Mammary epithelial cell (primary cell): ENCODE measurements at regions not wholly inside any gene's neighbourhood (a gene's known extent, or its start where the extent isn't known, plus 50 kb on each side); places are given as distances from the start of the nearest gene placed in this dataset.

Experiments
- CTCF ChIP-seq, 2 donors: IDR thresholded peaks in 1 of 2; conservative IDR thresholded peaks in 1 of 2; 2 replicates each; pipeline ENCODE4 v1.5.1; 2011 to 2012; ENCODE audit warnings: inconsistent platforms in 2 of 2, low read length in 2 of 2, mild to moderate bottlenecking in 2 of 2, control low read depth in 1 of 2, low read depth in 1 of 2; ENCODE audit not compliant: insufficient read depth in 1 of 2; ENCODE audit errors: extremely low read depth in 1 of 2
- EZH2 ChIP-seq: IDR thresholded peaks from 2 replicates; pipeline ENCODE4 v1.6.1; 2012; ENCODE audit warnings: low read length, inconsistent platforms, borderline replicate concordance

- no peak for TF ChIP-seq EZH2
- no peak for TF ChIP-seq CTCF (conservative IDR thresholded peaks at IDR 0.05 in 1 of 2, IDR thresholded peaks at IDR 0.05 in 1 of 2; ENCODE audit: extremely low read depth in 1 of 2, insufficient read depth in 1 of 2, low read depth in 1 of 2, low read length in 2 of 2)
Measured at GRCh38 chr12:124388679-124389137, 93.8 kb downstream of the RFLNA start.
